Breast epithelium (tissue), 4 donors: ENCODE measurements at regions not wholly inside any gene's neighbourhood (a gene's known extent, or its start where the extent isn't known, plus 50 kb on each side); places are given as distances from the start of the nearest gene placed in this dataset.

Experiments
- DNase-seq, 2 donors: peaks; one replicate each; pipeline ENCODE4 v3.0.0-alpha.2; 2019; ENCODE audit warnings: low spot score in 2 of 2
- H3K27ac ChIP-seq, 2 donors: fragments of 200-600 bp; sonication (generic) in 1 of 2; one replicate each; pipeline ENCODE4 v1.5.1; 2016 to 2019; ENCODE audit warnings: mild to moderate bottlenecking in 1 of 2
- H3K27me3 ChIP-seq, 2 donors: fragments of 200-600 bp; sonication (generic) in 1 of 2; one replicate each; pipeline versions ENCODE4 v1.5.1 to v1.6.0; 2017 to 2019; ENCODE audit warnings: control low read depth in 1 of 2, mild to moderate bottlenecking in 1 of 2
- H3K36me3 ChIP-seq: fragments of 200-600 bp; one replicate; pipeline ENCODE4 v1.5.1; 2019
- H3K4me1 ChIP-seq, 2 donors: fragments of 200-600 bp; sonication (generic); one replicate each; pipeline ENCODE4 v1.5.1; 2016 to 2019; ENCODE audit warnings: control low read depth in 1 of 2
- H3K4me3 ChIP-seq, 3 donors: fragments of 200-600 bp; sonication (generic); 1 replicate in 2 of 3; 2 replicates in 1 of 3; pipeline ENCODE4 v1.5.1; 2016 to 2019; ENCODE audit warnings: mild to moderate bottlenecking in 3 of 3, moderate library complexity in 2 of 3
- H3K9me3 ChIP-seq, 2 donors: fragments of 200-600 bp; sonication (generic) in 1 of 2; one replicate each; pipeline ENCODE4 v1.5.1; 2016 to 2019; ENCODE audit warnings: control low read depth in 1 of 2
- CTCF ChIP-seq, 3 donors: fragments of 450-650 bp; IDR thresholded peaks; one replicate each; pipeline ENCODE4 v1.5.1; 2016 to 2017; ENCODE audit warnings: antibody characterized with exemption in 3 of 3, mild to moderate bottlenecking in 3 of 3, moderate library complexity in 3 of 3
- POLR2A ChIP-seq: fragments of 450-650 bp; IDR thresholded peaks from one replicate; pipeline ENCODE4 v1.6.1; 2016; ENCODE audit warnings: antibody characterized with exemption, mild to moderate bottlenecking, moderate library complexity
- POLR2AphosphoS5 ChIP-seq, 3 donors: sonication (generic); formaldehyde crosslinking; IDR thresholded peaks; one replicate each; pipeline ENCODE4 v1.6.1; 2017; ENCODE audit warnings: antibody characterized with exemption in 3 of 3
- intact Hi-C: fragments of 100-400 bp; cut with DNase I; formaldehyde crosslinking; loops from one replicate; pipeline ENCODE4 v1.15.1; 2023; ENCODE audit warnings: low total_unique reads

- DNase-seq, result no peak
- Histone ChIP-seq H3K4me3 (no peak overlapping the region), H3K27me3 (no peaks in the 10 kb centered on the region), H3K27ac (no peak overlapping the region), H3K9me3 (no peaks in the 10 kb centered on the region), H3K36me3 (no peaks in the 10 kb centered on the region), H3K4me1 (no peaks in the 10 kb centered on the region)
- TF ChIP-seq POLR2A, result no peak
- no peak for TF ChIP-seq CTCF (IDR thresholded peaks at IDR 0.05)
- no peak for TF ChIP-seq POLR2AphosphoS5 (IDR thresholded peaks at IDR 0.05)
- intact Hi-C loops, result no loop called here
These were observed 360.1 kb upstream of the THRB start for GRCh38 chr3:24854748-24855147.

- Histone ChIP-seq H3K9me3 (no peaks in the 10 kb centered on the region), H3K4me3 (no peak overlapping the region), H3K27ac (no peak overlapping the region), H3K4me1 (no peaks in the 10 kb centered on the region), H3K36me3 (no peaks in the 10 kb centered on the region), H3K27me3 (no peaks in the 10 kb centered on the region)
- TF ChIP-seq CTCF (IDR thresholded peaks at IDR 0.05), result no peak
- DNase-seq, result no peak
- intact Hi-C loops, result no loop called here
These were observed 363.3 kb upstream of the THRB start for GRCh38 chr3:24857945-24858344.

- Histone ChIP-seq H3K36me3 (no peaks in the 10 kb centered on the region), H3K27ac (no peak overlapping the region), H3K4me3 (no peak overlapping the region), H3K27me3 (no peaks in the 10 kb centered on the region), H3K9me3 (no peaks in the 10 kb centered on the region), H3K4me1 (no peaks in the 10 kb centered on the region)
- TF ChIP-seq CTCF (IDR thresholded peaks at IDR 0.05) (no peak), POLR2A (no peak), POLR2AphosphoS5 (IDR thresholded peaks at IDR 0.05) (no peak)
- no peak for DNase-seq
- intact Hi-C loops, result no loop called here
These were observed 368.6 kb upstream of the THRB start for GRCh38 chr3:24863215-24863614.

GRCh38 chr3:24867783-24868182 lies 373.1 kb upstream of the THRB start:
- no peak overlapping the region for H3K27ac ChIP-seq
- H3K27me3 ChIP-seq, result no peaks in the 10 kb centered on the region
- no peaks in the 10 kb centered on the region for H3K9me3 ChIP-seq
- no peaks in the 10 kb centered on the region for H3K36me3 ChIP-seq
- TF ChIP-seq POLR2AphosphoS5 (IDR thresholded peaks at IDR 0.05) (no peak), POLR2A (no peak), CTCF (IDR thresholded peaks at IDR 0.05) (no peak)
- H3K4me1 ChIP-seq, result no peaks in the 10 kb centered on the region
- no peak overlapping the region for H3K4me3 ChIP-seq
- intact Hi-C loops, result no loop called here
- DNase-seq, result no peak

- intact Hi-C loops, result no loop called here
- Histone ChIP-seq H3K9me3 (no peaks in the 10 kb centered on the region), H3K4me3 (no peak overlapping the region), H3K27ac (no peak overlapping the region), H3K36me3 (no peaks in the 10 kb centered on the region), H3K4me1 (no peaks in the 10 kb centered on the region), H3K27me3 (no peaks in the 10 kb centered on the region)
- TF ChIP-seq POLR2AphosphoS5 (IDR thresholded peaks at IDR 0.05) (no peak), POLR2A (no peak), CTCF (IDR thresholded peaks at IDR 0.05) (no peak)
- no peak for DNase-seq
These were observed 386.6 kb upstream of the THRB start for GRCh38 chr3:24881239-24881638.
